GM12874 (cell line): ENCODE measurements at regions not wholly inside any gene's neighbourhood (a gene's known extent, or its start where the extent isn't known, plus 50 kb on each side); places are given as distances from the start of the nearest gene placed in this dataset.

Source experiments
- CTCF ChIP-seq: IDR thresholded peaks from 2 replicates; pipeline ENCODE4 v1.5.1; 2011; ENCODE audit warnings: low read depth, mild to moderate bottlenecking, control low read depth, low read length, moderate library complexity; ENCODE audit not compliant: insufficient read depth

- no peak for TF ChIP-seq CTCF
Measured at GRCh38 chr21:34192646-34193285, 119.4 kb downstream of the MRPS6 start.

- TF ChIP-seq CTCF: no peak
Measured at GRCh38 chr21:34195335-34195734, 122.0 kb downstream of the MRPS6 start.

- TF ChIP-seq CTCF: no peak
Measured at GRCh38 chr21:34196996-34197395, 123.6 kb downstream of the MRPS6 start.

- no peak for TF ChIP-seq CTCF
Measured at GRCh38 chr21:34197561-34197960, 124.2 kb downstream of the MRPS6 start.

GRCh38 chr21:34198231-34199120, 125.1 kb downstream of the MRPS6 start:
- no peak for TF ChIP-seq CTCF

- no peak for TF ChIP-seq CTCF
Measured at GRCh38 chr21:34199121-34199910, 125.9 kb downstream of the MRPS6 start.

- TF ChIP-seq CTCF: no peak
Measured at GRCh38 chr21:34200288-34200905, 127.0 kb downstream of the MRPS6 start.
